GM19397 (cell line): ENCODE measurements at regions not wholly inside any gene's neighbourhood (a gene's known extent, or its start where the extent isn't known, plus 50 kb on each side); places are given as distances from the start of the nearest gene placed in this dataset.
"Not testable (repeated sequence)": the region's sequence is repeated elsewhere in the genome, so short reads cannot be mapped to it uniquely, and the experiment has no call there.

ENCODE experiments used
- ATAC-seq: cut with Tn5 transposase; IDR thresholded peaks from one replicate; pipeline ENCODE4 v1.9.1; 2021; ENCODE audit warnings: mild to moderate bottlenecking, moderate library complexity; ENCODE audit not compliant: unreplicated experiment

- not testable (repeated sequence) for ATAC-seq
Observed at GRCh38 chr7:153983186-153983585, 69.0 kb upstream of the DPP6 start.

- not testable (repeated sequence) for ATAC-seq
Observed at GRCh38 chr7:153989066-153989627, 63.1 kb upstream of the DPP6 start.

GRCh38 chr7:153989742-153990425 lies 62.3 kb upstream of the DPP6 start:
- not testable (repeated sequence) for ATAC-seq

- ATAC-seq: not testable (repeated sequence)
Observed at GRCh38 chr7:153991471-153991870, 60.7 kb upstream of the DPP6 start.

- ATAC-seq: not testable (repeated sequence)
Observed at GRCh38 chr7:153993402-153993801, 58.8 kb upstream of the DPP6 start.

- ATAC-seq: not testable (repeated sequence)
Observed at GRCh38 chr7:153998896-153999295, 53.3 kb upstream of the DPP6 start.
